Kidney epithelial cell (primary cell): ENCODE measurements at regions not wholly inside any gene's neighbourhood (a gene's known extent, or its start where the extent isn't known, plus 50 kb on each side); places are given as distances from the start of the nearest gene placed in this dataset.

Experiments
- DNase-seq: peaks from one replicate; pipeline ENCODE4 v3.0.0-alpha.2; 2010; ENCODE audit warnings: low read depth
- H3K27me3 ChIP-seq: 2 replicates; pipeline ENCODE4 v1.6.0; 2011; ENCODE audit warnings: low read length; ENCODE audit not compliant: control insufficient read depth, insufficient read depth
- H3K36me3 ChIP-seq: 2 replicates; pipeline ENCODE4 v1.5.1; 2011; ENCODE audit warnings: low read length; ENCODE audit not compliant: control insufficient read depth, insufficient read depth
- H3K4me3 ChIP-seq: 2 replicates; pipeline ENCODE4 v1.5.1; 2011; ENCODE audit warnings: low read depth, mild to moderate bottlenecking, control low read depth, low read length
- CTCF ChIP-seq: IDR thresholded peaks from 2 replicates; pipeline ENCODE4 v1.5.1; 2011; ENCODE audit warnings: mild to moderate bottlenecking, moderate library complexity, low read length, control low read depth, inconsistent platforms; ENCODE audit not compliant: insufficient read depth, poor library complexity, severe bottlenecking

DNA sequence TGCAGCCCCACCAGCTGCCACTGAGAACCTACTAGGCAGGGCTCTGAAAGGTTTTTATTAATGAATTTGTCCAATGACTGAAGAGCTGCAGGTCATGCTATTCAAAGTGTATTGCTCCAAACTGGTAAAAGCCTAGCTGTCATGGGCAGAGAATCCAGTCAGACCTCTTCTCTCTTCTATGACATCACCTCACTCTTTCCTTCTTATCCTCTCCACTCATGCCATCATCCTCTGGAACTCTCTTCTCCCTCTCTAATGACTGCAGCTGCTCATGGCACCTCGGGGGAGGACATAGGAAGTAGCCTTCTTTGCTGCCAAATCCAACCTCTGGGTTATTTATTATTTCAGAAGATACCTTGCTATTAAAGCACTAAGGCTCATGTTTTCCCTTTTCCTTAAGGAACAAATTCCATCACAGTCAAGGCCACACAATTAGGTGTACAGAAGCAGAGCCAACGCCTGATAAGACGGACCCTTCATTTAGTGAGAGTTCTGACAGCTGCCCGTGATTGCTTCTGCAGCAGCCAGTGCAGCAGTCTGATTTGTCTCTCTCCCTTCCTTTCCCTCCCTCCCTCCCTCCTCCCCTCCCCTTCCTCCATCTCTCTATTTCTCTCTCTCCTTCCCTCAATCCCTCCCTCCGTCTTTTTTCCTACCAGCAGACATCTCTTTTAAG lies 87.0 kb upstream of the ONECUT1 start:
- DNase-seq: no peak
- TF ChIP-seq CTCF: no peak

DNA sequence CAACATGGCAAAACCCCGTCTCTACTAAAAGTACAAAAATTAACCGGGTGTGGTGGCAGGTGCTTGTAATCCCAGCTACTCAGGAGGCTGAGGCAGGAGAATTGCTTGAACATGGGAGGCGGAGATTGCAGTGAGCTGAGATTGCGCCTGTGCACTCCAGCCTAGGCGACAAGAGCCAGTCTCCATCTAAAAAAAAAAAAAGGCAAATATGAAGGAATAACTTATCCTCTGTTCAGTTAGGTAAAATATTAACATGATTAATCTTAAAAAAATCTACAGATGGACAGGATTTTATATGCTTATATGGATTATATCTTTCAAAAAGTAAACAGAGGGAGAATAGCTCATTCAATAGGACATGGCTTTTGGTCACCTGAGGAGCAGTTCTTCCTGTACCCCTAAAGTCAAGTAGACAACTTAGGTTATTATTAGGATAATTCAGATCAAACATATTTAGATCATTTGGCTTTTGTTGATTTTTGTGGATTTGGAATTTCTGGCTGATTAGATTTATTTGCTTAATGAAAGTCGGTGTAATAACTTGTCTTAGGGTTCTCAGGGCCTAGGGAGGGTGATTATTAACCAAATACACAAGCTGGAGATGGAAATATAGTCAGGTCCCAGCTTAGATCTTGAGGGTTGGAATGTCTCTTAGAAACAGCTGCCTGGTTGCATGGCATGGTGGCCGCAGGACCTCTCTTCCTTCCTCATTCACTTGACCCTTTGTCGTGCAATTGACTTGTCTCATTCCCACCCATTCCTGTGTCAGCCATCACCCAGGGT lies 82.1 kb upstream of the ONECUT1 start:
- H3K27me3 ChIP-seq: no peaks in the 10 kb centered on the region
- no peak for DNase-seq
- no peaks in the 10 kb centered on the region for H3K36me3 ChIP-seq
- H3K4me3 ChIP-seq: no peak overlapping the region
- TF ChIP-seq CTCF: no peak

More for the DNA sequence above, 87.0 kb upstream of the ONECUT1 start:
- Histone ChIP-seq H3K4me3 (no peak overlapping the region), H3K27me3 (no peaks in the 10 kb centered on the region), H3K36me3 (no peaks in the 10 kb centered on the region)

- H3K36me3 ChIP-seq: no peaks in the 10 kb centered on the region
- no peak for TF ChIP-seq CTCF
- H3K4me3 ChIP-seq: no peak overlapping the region
- DNase-seq: no peak
- H3K27me3 ChIP-seq: no peaks in the 10 kb centered on the region
Measured at GRCh38 chr15:52870015-52870414, 79.9 kb upstream of the ONECUT1 start.

DNA sequence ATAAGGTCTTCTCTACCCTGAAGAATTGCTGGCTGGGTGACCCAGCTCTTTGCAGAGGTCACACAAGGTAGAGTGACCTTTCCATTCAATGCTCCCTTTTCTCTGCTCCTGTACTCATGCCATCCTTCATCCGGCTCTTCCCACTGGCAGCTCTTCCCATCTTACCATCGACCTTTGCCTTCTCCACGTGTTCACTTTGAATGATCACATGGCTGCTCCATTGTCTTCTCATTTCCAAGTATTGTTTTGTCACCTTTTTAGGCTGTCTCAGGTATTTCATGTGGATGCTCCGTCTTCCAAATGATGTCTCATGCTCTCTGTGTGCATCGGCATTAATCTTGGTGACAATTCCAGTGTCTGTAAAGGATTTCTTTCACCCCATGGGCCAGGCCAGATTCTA lies 76.6 kb upstream of the ONECUT1 start:
- Histone ChIP-seq H3K27me3 (no peaks in the 10 kb centered on the region), H3K36me3 (no peaks in the 10 kb centered on the region), H3K4me3 (no peak overlapping the region)
- TF ChIP-seq CTCF: no peak
- DNase-seq: no peak

- Histone ChIP-seq H3K27me3 (peaks cover 2% of the 10 kb centered on the region), H3K36me3 (no peaks in the 10 kb centered on the region), H3K4me3 (no peak overlapping the region)
- no peak for TF ChIP-seq CTCF
- no peak for DNase-seq
Measured at GRCh38 chr15:52862677-52863076, 72.5 kb upstream of the ONECUT1 start.
